ENCODE measurements at regions not wholly inside any gene's neighbourhood (a gene's known extent, or its start where the extent isn't known, plus 50 kb on each side); places are given as distances from the start of the nearest gene placed in this dataset.

GRCh38 chr1:217373761-217374701 is 256.9 kb downstream of the GPATCH2 start:
- no peaks in the 10 kb centered on the region for H3K79me2 ChIP-seq (ENCODE audit: insufficient read depth, low read length)
- H2AFZ ChIP-seq (ENCODE audit: low read length): no peak overlapping the region
- no peaks in the 10 kb centered on the region for H3F3A ChIP-seq (ENCODE audit: low read depth)
- peaks cover 14% of the 10 kb centered on the region; the same call in 1 of the 2 replicates for H3K9me3 ChIP-seq (ENCODE audit: insufficient read depth, low read depth, low read length)
- no peaks in the 10 kb centered on the region for H3K4me1 ChIP-seq (ENCODE audit: insufficient read depth, low read length, poor library complexity, severe bottlenecking)
- H3K4me2 ChIP-seq (ENCODE audit: low read depth, low read length, poor library complexity, severe bottlenecking): no peak overlapping the region
- no peaks in the 10 kb centered on the region for H3K36me3 ChIP-seq (ENCODE audit: insufficient read depth, low read length)
- no peaks in the 10 kb centered on the region for H4K20me1 ChIP-seq (ENCODE audit: insufficient read depth, low read length, poor library complexity, severe bottlenecking)
- no peak overlapping the region for H3K9ac ChIP-seq (ENCODE audit: low read depth, low read length, poor library complexity, severe bottlenecking)
- no peaks in the 10 kb centered on the region for H3K27me3 ChIP-seq (ENCODE audit: insufficient read depth, low read length, poor library complexity, severe bottlenecking)
- no peak overlapping the region for H3K4me3 ChIP-seq (ENCODE audit: low read length, poor library complexity, severe bottlenecking)
- no peak for TF ChIP-seq EZH2phosphoT487 (IDR thresholded peaks at IDR 0.05; ENCODE audit: borderline replicate concordance)
- TF ChIP-seq, protein P1, sequence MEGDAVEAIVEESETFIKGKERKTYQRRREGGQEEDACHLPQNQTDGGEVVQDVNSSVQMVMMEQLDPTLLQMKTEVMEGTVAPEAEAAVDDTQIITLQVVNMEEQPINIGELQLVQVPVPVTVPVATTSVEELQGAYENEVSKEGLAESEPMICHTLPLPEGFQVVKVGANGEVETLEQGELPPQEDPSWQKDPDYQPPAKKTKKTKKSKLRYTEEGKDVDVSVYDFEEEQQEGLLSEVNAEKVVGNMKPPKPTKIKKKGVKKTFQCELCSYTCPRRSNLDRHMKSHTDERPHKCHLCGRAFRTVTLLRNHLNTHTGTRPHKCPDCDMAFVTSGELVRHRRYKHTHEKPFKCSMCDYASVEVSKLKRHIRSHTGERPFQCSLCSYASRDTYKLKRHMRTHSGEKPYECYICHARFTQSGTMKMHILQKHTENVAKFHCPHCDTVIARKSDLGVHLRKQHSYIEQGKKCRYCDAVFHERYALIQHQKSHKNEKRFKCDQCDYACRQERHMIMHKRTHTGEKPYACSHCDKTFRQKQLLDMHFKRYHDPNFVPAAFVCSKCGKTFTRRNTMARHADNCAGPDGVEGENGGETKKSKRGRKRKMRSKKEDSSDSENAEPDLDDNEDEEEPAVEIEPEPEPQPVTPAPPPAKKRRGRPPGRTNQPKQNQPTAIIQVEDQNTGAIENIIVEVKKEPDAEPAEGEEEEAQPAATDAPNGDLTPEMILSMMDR (conservative IDR thresholded peaks at IDR 0.05; ENCODE audit: low read length): no peak
- no peaks in the 10 kb centered on the region for H3K9me2 ChIP-seq (replicated peaks; ENCODE audit: low read depth, low read length)

DNA sequence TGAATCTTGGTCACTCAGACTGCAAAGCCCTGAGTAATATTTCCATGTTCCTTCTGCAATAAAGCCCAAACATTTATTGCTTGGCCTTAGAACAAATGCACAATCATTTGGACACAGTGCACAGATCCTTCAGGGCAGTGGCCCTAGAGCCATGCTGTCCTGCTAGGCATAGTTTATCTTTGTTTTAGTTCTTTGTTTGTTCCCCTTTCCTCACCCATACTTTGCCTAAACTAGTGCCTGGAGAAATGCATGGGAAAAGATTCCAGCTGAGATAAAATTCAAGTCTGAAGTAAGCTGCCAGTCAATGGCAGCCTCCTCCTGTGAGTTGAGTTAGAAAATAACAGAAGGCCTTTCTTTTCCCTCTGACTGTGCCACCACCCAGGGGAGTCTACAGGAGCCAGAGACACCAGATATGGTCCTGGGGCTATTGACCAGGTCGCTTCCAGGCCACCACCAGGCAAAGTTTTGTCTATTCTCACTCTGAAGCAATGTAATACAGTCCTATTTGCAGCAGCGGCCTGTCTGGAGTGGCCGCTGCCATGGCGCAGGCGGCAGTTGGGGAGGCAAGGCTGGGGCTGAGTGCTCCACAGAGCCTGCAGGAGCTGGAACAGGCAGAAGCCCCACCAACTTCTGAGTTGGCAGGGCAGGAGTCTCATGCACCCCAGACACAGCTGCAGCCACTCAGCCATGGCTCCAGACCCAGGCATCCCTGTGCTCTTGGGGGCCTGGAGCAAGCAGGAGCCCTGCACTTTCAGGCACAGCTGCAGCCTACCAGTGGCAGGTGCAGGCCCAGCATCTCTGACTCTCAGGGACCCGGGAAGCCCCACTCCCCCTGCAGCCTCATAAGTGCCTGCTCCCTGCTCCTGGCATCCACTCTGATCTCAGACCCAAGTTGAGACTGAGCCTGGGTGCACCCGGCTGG is 258.6 kb downstream of the GPATCH2 start:
- Histone ChIP-seq H2AFZ (ENCODE audit: low read length) (no peak overlapping the region), H3K9me2 (replicated peaks; ENCODE audit: low read depth, low read length) (no peaks in the 10 kb centered on the region), H3K36me3 (ENCODE audit: insufficient read depth, low read length) (no peaks in the 10 kb centered on the region), H3K4me1 (ENCODE audit: insufficient read depth, low read length, poor library complexity, severe bottlenecking) (no peaks in the 10 kb centered on the region), H4K20me1 (ENCODE audit: insufficient read depth, low read length, poor library complexity, severe bottlenecking) (no peaks in the 10 kb centered on the region), H3K9ac (ENCODE audit: low read depth, low read length, poor library complexity, severe bottlenecking) (no peak overlapping the region), H3K9me3 (ENCODE audit: insufficient read depth, low read depth, low read length) (peaks cover 10% of the 10 kb centered on the region; the same call in 1 of the 2 replicates), H3K27me3 (ENCODE audit: insufficient read depth, low read length, poor library complexity, severe bottlenecking) (no peaks in the 10 kb centered on the region), H3K4me3 (ENCODE audit: low read length, poor library complexity, severe bottlenecking) (no peak overlapping the region), H3F3A (ENCODE audit: low read depth) (no peaks in the 10 kb centered on the region), H3K79me2 (ENCODE audit: insufficient read depth, low read length) (no peaks in the 10 kb centered on the region), H3K4me2 (ENCODE audit: low read depth, low read length, poor library complexity, severe bottlenecking) (no peak overlapping the region)
- TF ChIP-seq, protein P1 (conservative IDR thresholded peaks at IDR 0.05; ENCODE audit: low read length): no peak
- no peak for TF ChIP-seq EZH2phosphoT487 (IDR thresholded peaks at IDR 0.05; ENCODE audit: borderline replicate concordance)

GRCh38 chr1:217370757-217371156 is 260.1 kb downstream of the GPATCH2 start:
- Histone ChIP-seq H3K9ac (ENCODE audit: low read depth, low read length, poor library complexity, severe bottlenecking) (no peak overlapping the region), H3K27me3 (ENCODE audit: insufficient read depth, low read length, poor library complexity, severe bottlenecking) (no peaks in the 10 kb centered on the region), H3K4me3 (ENCODE audit: low read length, poor library complexity, severe bottlenecking) (no peak overlapping the region), H3K9me3 (ENCODE audit: insufficient read depth, low read depth, low read length) (peaks cover 10% of the 10 kb centered on the region; the same call in 1 of the 2 replicates), H3K4me2 (ENCODE audit: low read depth, low read length, poor library complexity, severe bottlenecking) (no peak overlapping the region), H3F3A (ENCODE audit: low read depth) (no peaks in the 10 kb centered on the region), H3K9me2 (replicated peaks; ENCODE audit: low read depth, low read length) (no peaks in the 10 kb centered on the region), H3K4me1 (ENCODE audit: insufficient read depth, low read length, poor library complexity, severe bottlenecking) (no peaks in the 10 kb centered on the region), H4K20me1 (ENCODE audit: insufficient read depth, low read length, poor library complexity, severe bottlenecking) (no peaks in the 10 kb centered on the region), H3K79me2 (ENCODE audit: insufficient read depth, low read length) (no peaks in the 10 kb centered on the region), H2AFZ (ENCODE audit: low read length) (no peak overlapping the region), H3K36me3 (ENCODE audit: insufficient read depth, low read length) (no peaks in the 10 kb centered on the region)
- no peak for TF ChIP-seq EZH2phosphoT487 (IDR thresholded peaks at IDR 0.05; ENCODE audit: borderline replicate concordance)
- TF ChIP-seq, protein P1 (conservative IDR thresholded peaks at IDR 0.05; ENCODE audit: low read length): no peak

Data from Loucy (cell line).